Trophoblast cell (in vitro differentiated cells and primary cell): ENCODE measurements at regions not wholly inside any gene's neighbourhood (a gene's known extent, or its start where the extent isn't known, plus 50 kb on each side); places are given as distances from the start of the nearest gene placed in this dataset.

Experiments
- DNase-seq, 2 donors: peaks; one replicate each; pipeline ENCODE4 v3.0.0-alpha.2; 2016
- H2AFZ ChIP-seq: 2 replicates; pipeline ENCODE4 v1.6.1; 2013; ENCODE audit warnings: low read length, moderate library complexity, mild to moderate bottlenecking; ENCODE audit not compliant: insufficient read depth, poor library complexity
- H2AK5ac ChIP-seq: 2 replicates; pipeline ENCODE4 v1.6.1; 2013; ENCODE audit warnings: mild to moderate bottlenecking, low read length
- H2BK120ac ChIP-seq: 2 replicates; pipeline ENCODE4 v1.6.1; 2013; ENCODE audit warnings: low read length, mild to moderate bottlenecking, moderate library complexity; ENCODE audit not compliant: insufficient read depth, poor library complexity
- H2BK12ac ChIP-seq: 2 replicates; pipeline ENCODE4 v1.6.1; 2013; ENCODE audit warnings: mild to moderate bottlenecking, low read length, moderate library complexity
- H2BK5ac ChIP-seq: 2 replicates; pipeline ENCODE4 v1.6.1; 2013; ENCODE audit warnings: low read length, low read depth, moderate library complexity, mild to moderate bottlenecking; ENCODE audit not compliant: poor library complexity
- H3K14ac ChIP-seq: 2 replicates; pipeline ENCODE4 v1.6.1; 2013; ENCODE audit warnings: mild to moderate bottlenecking, low read length
- H3K18ac ChIP-seq: 2 replicates; pipeline ENCODE4 v1.6.1; 2013; ENCODE audit warnings: mild to moderate bottlenecking, low read length
- H3K23ac ChIP-seq: 2 replicates; pipeline ENCODE4 v1.6.1; 2013; ENCODE audit warnings: low read length
- H3K27ac ChIP-seq: 2 replicates; pipeline ENCODE4 v1.5.1; 2013; ENCODE audit warnings: low read depth, mild to moderate bottlenecking, inconsistent platforms, low read length, moderate library complexity
- H3K27me3 ChIP-seq: 2 replicates; pipeline ENCODE4 v1.6.1; 2013; ENCODE audit warnings: inconsistent platforms, mild to moderate bottlenecking, low read length, moderate library complexity; ENCODE audit not compliant: insufficient read depth
- H3K36me3 ChIP-seq, 2 experiments: 1 replicate in 1 of 2; 2 replicates in 1 of 2; pipeline ENCODE4 v1.6.1; 2013; ENCODE audit warnings: low read length in 2 of 2, mild to moderate bottlenecking in 2 of 2, moderate library complexity in 1 of 2; ENCODE audit not compliant: insufficient read depth in 2 of 2, control insufficient read depth in 1 of 2
- H3K4ac ChIP-seq: 2 replicates; pipeline ENCODE4 v1.6.1; 2013; ENCODE audit warnings: low read depth, mild to moderate bottlenecking, low read length, moderate library complexity
- H3K4me1 ChIP-seq, 2 experiments: 1 replicate in 1 of 2; 2 replicates in 1 of 2; pipeline ENCODE4 v1.6.1; 2013; ENCODE audit warnings: low read length in 2 of 2, mild to moderate bottlenecking in 2 of 2, moderate library complexity in 1 of 2; ENCODE audit not compliant: insufficient read depth in 2 of 2, control insufficient read depth in 1 of 2
- H3K4me2 ChIP-seq: 2 replicates; pipeline ENCODE4 v1.6.1; 2013; ENCODE audit warnings: inconsistent platforms, mild to moderate bottlenecking, low read length, moderate library complexity
- H3K4me3 ChIP-seq: 2 replicates; pipeline ENCODE4 v1.5.1; 2013; ENCODE audit warnings: mild to moderate bottlenecking, low read depth, low read length, inconsistent platforms
- H3K79me1 ChIP-seq: one replicate; pipeline ENCODE4 v1.6.1; 2013; ENCODE audit warnings: low read length
- H3K79me2 ChIP-seq: 2 replicates; pipeline ENCODE4 v1.6.1; 2013; ENCODE audit warnings: low read length, mild to moderate bottlenecking; ENCODE audit not compliant: control insufficient read depth, insufficient read depth, poor library complexity
- H3K9ac ChIP-seq: 2 replicates; pipeline ENCODE4 v1.6.1; 2013; ENCODE audit warnings: mild to moderate bottlenecking, low read length
- H3K9me3 ChIP-seq: 2 replicates; pipeline ENCODE4 v1.6.1; 2013; ENCODE audit warnings: low read depth, mild to moderate bottlenecking, control low read depth, inconsistent platforms, low read length; ENCODE audit not compliant: insufficient read depth
- H4K12ac ChIP-seq: 2 replicates; pipeline ENCODE4 v1.6.1; 2013; ENCODE audit warnings: low read depth, mild to moderate bottlenecking, low read length, moderate library complexity
- H4K8ac ChIP-seq: 2 replicates; pipeline ENCODE4 v1.6.1; 2013; ENCODE audit warnings: low read depth, mild to moderate bottlenecking, low read length, moderate library complexity
- H4K91ac ChIP-seq: one replicate; pipeline ENCODE4 v1.6.1; 2013; ENCODE audit warnings: low read depth, mild to moderate bottlenecking, low read length, moderate library complexity
- WGBS: extraction: QIAGEN DNeasy Blood & Tissue Kit; methylation state at CpG from one replicate; pipeline ENCODE4 v1.1.7; 2013; ENCODE audit warnings: missing lambda C conversion rate; ENCODE audit not compliant: insufficient read length, insufficient coverage; ENCODE audit errors: extremely low coverage; 5-methylcytosine and 5-hydroxymethylcytosine counted together

- H2BK5ac ChIP-seq = no peak overlapping the region
- H2BK120ac ChIP-seq = no peak overlapping the region
- H3K4me1 ChIP-seq = peaks cover 4% of the 10 kb centered on the region in 2 experiments
- H2BK12ac ChIP-seq = no peak overlapping the region
- H4K91ac ChIP-seq = no peak overlapping the region
- no peak for DNase-seq
- H3K4ac ChIP-seq = no peak overlapping the region
- H3K9me3 ChIP-seq = no peaks in the 10 kb centered on the region
- no peak overlapping the region for H3K4me3 ChIP-seq
- no peak overlapping the region for H3K9ac ChIP-seq
- no peaks in the 10 kb centered on the region for H3K79me2 ChIP-seq
- no peak overlapping the region for H4K8ac ChIP-seq
- no peak overlapping the region for H4K12ac ChIP-seq
- no peak overlapping the region for H3K23ac ChIP-seq
- H2AFZ ChIP-seq = no peak overlapping the region
- no peaks in the 10 kb centered on the region for H3K36me3 ChIP-seq
- no CpG with 5 or more reads among the region's 3 CpGs for whole genome bisulfite sequencing
- no peak overlapping the region for H2AK5ac ChIP-seq
- no peak overlapping the region for H3K4me2 ChIP-seq
- no peaks in the 10 kb centered on the region for H3K27me3 ChIP-seq
- H3K14ac ChIP-seq = no peak overlapping the region
- H3K27ac ChIP-seq = no peak overlapping the region
- no peak overlapping the region for H3K18ac ChIP-seq
- H3K79me1 ChIP-seq = no peaks in the 10 kb centered on the region
These were observed 75.8 kb upstream of the TSHZ2 start for GRCh38 chr20:52896348-52896747.

GRCh38 chr20:52895701-52896100, 76.5 kb upstream of the TSHZ2 start:
- H2AK5ac ChIP-seq = no peak overlapping the region
- no peaks in the 10 kb centered on the region for H3K27me3 ChIP-seq
- no peak overlapping the region for H2BK12ac ChIP-seq
- H3K9me3 ChIP-seq = no peaks in the 10 kb centered on the region
- H3K9ac ChIP-seq = no peak overlapping the region
- no peaks in the 10 kb centered on the region for H3K79me2 ChIP-seq
- peaks cover 4% of the 10 kb centered on the region in 2 experiments for H3K4me1 ChIP-seq
- H3K14ac ChIP-seq = no peak overlapping the region
- H4K12ac ChIP-seq = no peak overlapping the region
- no peak overlapping the region for H3K4me2 ChIP-seq
- H4K8ac ChIP-seq = no peak overlapping the region
- no peak overlapping the region for H4K91ac ChIP-seq
- WGBS = no CpG with 5 or more reads among the region's 8 CpGs
- no peak overlapping the region for H2BK120ac ChIP-seq
- no peak overlapping the region for H2AFZ ChIP-seq
- H3K36me3 ChIP-seq = no peaks in the 10 kb centered on the region
- H2BK5ac ChIP-seq = no peak overlapping the region
- DNase-seq = peak in 1 of 2 donors; percentile 5
- no peak overlapping the region for H3K23ac ChIP-seq
- no peak overlapping the region for H3K4me3 ChIP-seq
- no peak overlapping the region for H3K18ac ChIP-seq
- no peak overlapping the region for H3K4ac ChIP-seq
- H3K79me1 ChIP-seq = no peaks in the 10 kb centered on the region
- no peak overlapping the region for H3K27ac ChIP-seq

GRCh38 chr20:52895235-52895634, 76.9 kb upstream of the TSHZ2 start:
- no peaks in the 10 kb centered on the region for H3K79me2 ChIP-seq
- no peak overlapping the region for H3K9ac ChIP-seq
- H3K9me3 ChIP-seq = no peaks in the 10 kb centered on the region
- H3K23ac ChIP-seq = no peak overlapping the region
- no peak overlapping the region for H2BK5ac ChIP-seq
- H3K27me3 ChIP-seq = no peaks in the 10 kb centered on the region
- H3K79me1 ChIP-seq = no peaks in the 10 kb centered on the region
- H2AFZ ChIP-seq = no peak overlapping the region
- H3K18ac ChIP-seq = no peak overlapping the region
- H2BK12ac ChIP-seq = no peak overlapping the region
- no peak for DNase-seq
- no peak overlapping the region for H4K8ac ChIP-seq
- H3K4me1 ChIP-seq = peaks cover 4% of the 10 kb centered on the region in 2 experiments
- H2BK120ac ChIP-seq = no peak overlapping the region
- H3K4me2 ChIP-seq = no peak overlapping the region
- H3K14ac ChIP-seq = no peak overlapping the region
- WGBS = no CpG with 5 or more reads among the region's 7 CpGs
- H3K4me3 ChIP-seq = no peak overlapping the region
- H3K4ac ChIP-seq = no peak overlapping the region
- H4K91ac ChIP-seq = no peak overlapping the region
- no peak overlapping the region for H3K27ac ChIP-seq
- H3K36me3 ChIP-seq = no peaks in the 10 kb centered on the region
- no peak overlapping the region for H4K12ac ChIP-seq
- no peak overlapping the region for H2AK5ac ChIP-seq

DNA sequence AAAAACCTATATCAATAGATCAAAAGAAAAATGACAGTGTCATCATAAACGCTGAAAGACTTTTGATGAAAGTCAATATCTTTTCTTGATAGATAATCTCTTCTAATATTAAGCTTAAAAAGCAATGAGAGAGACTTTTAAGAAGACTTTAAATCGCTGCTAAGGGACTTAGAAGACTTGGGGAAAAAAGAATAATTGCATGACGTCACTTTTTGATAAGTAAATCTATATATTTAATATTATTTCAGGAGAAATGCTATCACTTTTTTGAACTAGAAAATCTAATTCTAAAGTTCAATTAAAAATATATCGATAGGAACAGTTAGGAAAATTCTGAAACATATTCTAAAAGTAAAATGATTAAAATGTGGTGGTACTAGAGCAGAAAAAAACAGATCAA, 78.7 kb upstream of the TSHZ2 start:
- no peak for DNase-seq
- peaks cover 1% of the 10 kb centered on the region for H3K9me3 ChIP-seq
- H3K79me2 ChIP-seq = no peaks in the 10 kb centered on the region
- H3K36me3 ChIP-seq = no peaks in the 10 kb centered on the region
- no peak overlapping the region for H2BK12ac ChIP-seq
- no peak overlapping the region for H2AFZ ChIP-seq
- peaks cover 4% of the 10 kb centered on the region in 2 experiments for H3K4me1 ChIP-seq
- no peak overlapping the region for H4K8ac ChIP-seq
- no peak overlapping the region for H3K4me2 ChIP-seq
- no peak overlapping the region for H4K12ac ChIP-seq
- no peaks in the 10 kb centered on the region for H3K79me1 ChIP-seq
- no peak overlapping the region for H4K91ac ChIP-seq
- H3K23ac ChIP-seq = no peak overlapping the region
- H3K4me3 ChIP-seq = no peak overlapping the region
- H2AK5ac ChIP-seq = no peak overlapping the region
- no peak overlapping the region for H3K27ac ChIP-seq
- H3K4ac ChIP-seq = no peak overlapping the region
- H3K9ac ChIP-seq = no peak overlapping the region
- WGBS = no CpG with 5 or more reads among the region's 4 CpGs
- H3K14ac ChIP-seq = no peak overlapping the region
- no peak overlapping the region for H3K18ac ChIP-seq
- no peak overlapping the region for H2BK5ac ChIP-seq
- no peak overlapping the region for H2BK120ac ChIP-seq
- H3K27me3 ChIP-seq = no peaks in the 10 kb centered on the region
